Fibroblast of mammary gland (primary cell): ENCODE measurements at regions not wholly inside any gene's neighbourhood (a gene's known extent, or its start where the extent isn't known, plus 50 kb on each side); places are given as distances from the start of the nearest gene placed in this dataset.

Experiments
- DNase-seq: peaks from one replicate; pipeline ENCODE4 v3.0.0-alpha.2; 2010; ENCODE audit warnings: low read depth
- H3K4me3 ChIP-seq: 2 replicates; pipeline ENCODE4 v1.5.1; 2011; ENCODE audit warnings: low read depth, mild to moderate bottlenecking, low read length, moderate library complexity; ENCODE audit not compliant: control insufficient read depth
- TF ChIP-seq, protein P1 (sequence below): conservative IDR thresholded peaks from 2 replicates; pipeline ENCODE4 v1.5.1; 2011; ENCODE audit warnings: low read depth, low read length, inconsistent platforms; ENCODE audit not compliant: control insufficient read depth, insufficient read depth

GRCh38 chr4:12746221-12746620 lies 737.9 kb downstream of the RAB28 start:
- TF ChIP-seq, protein P1, sequence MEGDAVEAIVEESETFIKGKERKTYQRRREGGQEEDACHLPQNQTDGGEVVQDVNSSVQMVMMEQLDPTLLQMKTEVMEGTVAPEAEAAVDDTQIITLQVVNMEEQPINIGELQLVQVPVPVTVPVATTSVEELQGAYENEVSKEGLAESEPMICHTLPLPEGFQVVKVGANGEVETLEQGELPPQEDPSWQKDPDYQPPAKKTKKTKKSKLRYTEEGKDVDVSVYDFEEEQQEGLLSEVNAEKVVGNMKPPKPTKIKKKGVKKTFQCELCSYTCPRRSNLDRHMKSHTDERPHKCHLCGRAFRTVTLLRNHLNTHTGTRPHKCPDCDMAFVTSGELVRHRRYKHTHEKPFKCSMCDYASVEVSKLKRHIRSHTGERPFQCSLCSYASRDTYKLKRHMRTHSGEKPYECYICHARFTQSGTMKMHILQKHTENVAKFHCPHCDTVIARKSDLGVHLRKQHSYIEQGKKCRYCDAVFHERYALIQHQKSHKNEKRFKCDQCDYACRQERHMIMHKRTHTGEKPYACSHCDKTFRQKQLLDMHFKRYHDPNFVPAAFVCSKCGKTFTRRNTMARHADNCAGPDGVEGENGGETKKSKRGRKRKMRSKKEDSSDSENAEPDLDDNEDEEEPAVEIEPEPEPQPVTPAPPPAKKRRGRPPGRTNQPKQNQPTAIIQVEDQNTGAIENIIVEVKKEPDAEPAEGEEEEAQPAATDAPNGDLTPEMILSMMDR = no peak
- DNase-seq = no peak
- no peak overlapping the region for H3K4me3 ChIP-seq

- H3K4me3 ChIP-seq = no peak overlapping the region
- TF ChIP-seq, protein P1 = no peak
- DNase-seq = no peak
These were observed 749.6 kb downstream of the RAB28 start for GRCh38 chr4:12734586-12734985.

DNA sequence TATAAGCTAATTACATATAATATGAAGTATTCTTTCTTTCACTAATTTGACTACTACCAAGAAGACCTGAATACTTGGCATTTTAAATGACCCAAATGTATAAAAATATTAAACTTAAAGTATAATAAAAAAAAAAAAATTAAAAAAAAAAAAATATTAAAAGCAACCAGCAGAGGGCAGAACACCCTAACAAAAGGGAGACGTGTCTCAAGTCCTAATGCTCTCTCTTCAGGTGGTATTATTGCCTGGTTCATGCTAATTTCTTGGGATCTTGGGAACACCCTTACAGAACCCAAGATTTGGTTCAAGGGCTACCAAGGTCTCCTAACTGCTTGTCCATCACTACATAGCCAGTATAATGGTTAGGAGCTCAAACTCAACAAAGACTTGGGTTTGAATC lies 754.8 kb downstream of the RAB28 start:
- TF ChIP-seq, protein P1 = peak; percentile 42
- peak; percentile 37 for DNase-seq

DNA sequence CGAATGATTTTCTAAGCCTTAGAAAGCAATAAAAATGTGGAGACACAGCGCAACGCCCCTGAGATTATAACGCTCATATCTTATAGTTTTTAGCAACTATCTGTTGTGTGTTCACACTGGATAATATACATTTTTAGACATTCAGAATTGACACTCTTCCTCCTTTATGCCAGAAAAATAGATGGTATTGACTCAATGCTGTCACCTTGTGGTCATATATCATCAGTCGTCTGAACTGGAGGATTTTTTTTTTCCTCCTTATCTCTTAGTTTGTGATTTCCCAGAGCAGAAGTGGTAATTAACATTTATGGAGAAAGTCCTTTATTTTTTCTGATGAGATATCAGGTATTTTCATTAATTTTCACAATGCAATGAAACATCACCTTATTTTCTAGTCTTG lies 759.6 kb downstream of the RAB28 start:
- peak; percentile 4 for DNase-seq
- H3K4me3 ChIP-seq = no peak overlapping the region
- TF ChIP-seq, protein P1 = peak; percentile 49

More for the DNA sequence above, 754.8 kb downstream of the RAB28 start:
- no peak overlapping the region for H3K4me3 ChIP-seq

- DNase-seq = no peak
- H3K4me3 ChIP-seq = no peak overlapping the region
- TF ChIP-seq, protein P1 = no peak
These were observed 760.2 kb downstream of the RAB28 start for GRCh38 chr4:12723849-12724447.

DNA sequence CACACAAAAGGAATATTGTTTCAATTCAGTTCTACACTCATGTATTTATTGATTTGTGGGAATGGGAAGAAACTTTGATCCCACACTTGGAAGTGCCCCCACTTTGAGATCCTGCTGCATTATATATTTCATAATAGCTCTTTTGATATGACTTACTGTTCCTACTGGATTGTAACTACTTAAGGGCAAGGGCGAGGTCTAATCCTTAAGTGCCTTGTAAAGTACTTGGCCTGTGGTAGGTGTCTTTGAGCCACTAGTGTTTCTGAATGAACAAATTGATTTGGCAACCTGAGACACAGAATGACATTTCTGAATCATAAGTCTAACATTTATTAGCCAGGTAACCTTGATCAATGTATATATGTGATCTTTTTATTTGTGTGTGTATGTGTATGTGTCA lies 767.2 kb downstream of the RAB28 start:
- no peak for DNase-seq
- H3K4me3 ChIP-seq = no peak overlapping the region
- TF ChIP-seq, protein P1 = no peak

- TF ChIP-seq, protein P1 = no peak
- DNase-seq = no peak
- H3K4me3 ChIP-seq = no peak overlapping the region
These were observed 771.3 kb downstream of the RAB28 start for GRCh38 chr4:12712648-12713339.
